ENCODE measurements at regions not wholly inside any gene's neighbourhood (a gene's known extent, or its start where the extent isn't known, plus 50 kb on each side); places are given as distances from the start of the nearest gene placed in this dataset.

GRCh38 chr12:91912178-91912577 is 233.5 kb downstream of the BTG1 start:
- H3K4me3 ChIP-seq = no peak overlapping the region
- H3K4me1 ChIP-seq = no peaks in the 10 kb centered on the region
- H3K27me3 ChIP-seq = no peaks in the 10 kb centered on the region
- TF ChIP-seq EP300 (IDR thresholded peaks at IDR 0.05) = no peak
- no peak for TF ChIP-seq POLR2AphosphoS5 (IDR thresholded peaks at IDR 0.05)
- no peak for TF ChIP-seq CTCF (IDR thresholded peaks at IDR 0.05)
- TF ChIP-seq POLR2A (IDR thresholded peaks at IDR 0.05) = no peak
- no peak for DNase-seq
- intact Hi-C loops (cut with DNase I) = no loop called here
- H3K27ac ChIP-seq = no peak overlapping the region
- WGBS, 2 donors = 14 to 83% methylated on average over 1 of the region's 1 CpG
- H3K9me3 ChIP-seq = no peaks in the 10 kb centered on the region
- no peaks in the 10 kb centered on the region for H3K36me3 ChIP-seq

GRCh38 chr12:91910871-91911388 is 234.7 kb downstream of the BTG1 start:
- H3K4me1 ChIP-seq = no peaks in the 10 kb centered on the region
- H3K9me3 ChIP-seq = no peaks in the 10 kb centered on the region
- H3K4me3 ChIP-seq = no peak overlapping the region
- no peak overlapping the region for H3K27ac ChIP-seq
- DNase-seq = no peak
- intact Hi-C loops (cut with DNase I) = no loop called here
- no peaks in the 10 kb centered on the region for H3K27me3 ChIP-seq
- TF ChIP-seq POLR2A (IDR thresholded peaks at IDR 0.05) = no peak
- TF ChIP-seq CTCF (IDR thresholded peaks at IDR 0.05) = no peak
- TF ChIP-seq EP300 (IDR thresholded peaks at IDR 0.05) = no peak
- TF ChIP-seq POLR2AphosphoS5 (IDR thresholded peaks at IDR 0.05) = no peak
- 79 to 83% methylated on average over 1 of the region's 1 CpG for WGBS, 2 donors
- no peaks in the 10 kb centered on the region for H3K36me3 ChIP-seq

- H3K27me3 ChIP-seq = no peaks in the 10 kb centered on the region
- intact Hi-C loops (cut with DNase I) = no loop called here
- no peaks in the 10 kb centered on the region for H3K36me3 ChIP-seq
- no peak for DNase-seq
- H3K4me1 ChIP-seq = no peaks in the 10 kb centered on the region
- no peaks in the 10 kb centered on the region for H3K9me3 ChIP-seq
- H3K27ac ChIP-seq = no peak overlapping the region
- no peak overlapping the region for H3K4me3 ChIP-seq
- TF ChIP-seq CTCF (IDR thresholded peaks at IDR 0.05) (no peak), POLR2A (IDR thresholded peaks at IDR 0.05) (no peak), POLR2AphosphoS5 (IDR thresholded peaks at IDR 0.05) (no peak), EP300 (IDR thresholded peaks at IDR 0.05) (no peak)
These were observed 242.6 kb downstream of the BTG1 start for GRCh38 chr12:91902860-91903683.

- 89 to 95% methylated on average over 3 of the region's 3 CpGs for WGBS, 2 donors
- no peak for DNase-seq
- no peaks in the 10 kb centered on the region for H3K27me3 ChIP-seq
- no peak overlapping the region for H3K27ac ChIP-seq
- H3K9me3 ChIP-seq = no peaks in the 10 kb centered on the region
- intact Hi-C loops (cut with DNase I) = no loop called here
- TF ChIP-seq POLR2AphosphoS5 (IDR thresholded peaks at IDR 0.05) = no peak
- TF ChIP-seq CTCF (IDR thresholded peaks at IDR 0.05) = no peak
- no peak for TF ChIP-seq POLR2A (IDR thresholded peaks at IDR 0.05)
- no peak for TF ChIP-seq EP300 (IDR thresholded peaks at IDR 0.05)
- no peaks in the 10 kb centered on the region for H3K36me3 ChIP-seq
- H3K4me1 ChIP-seq = peaks cover 0 to 6% (median 2%) of the 10 kb centered on the region in 4 donors
- H3K4me3 ChIP-seq = no peak overlapping the region
These were observed 244.1 kb downstream of the BTG1 start for GRCh38 chr12:91901381-91902074.

Data from sigmoid colon (tissue), 6 donors.